GM19438 (cell line): ENCODE measurements at regions not wholly inside any gene's neighbourhood (a gene's known extent, or its start where the extent isn't known, plus 50 kb on each side); places are given as distances from the start of the nearest gene placed in this dataset.
"Not testable (repeated sequence)": the region's sequence is repeated elsewhere in the genome, so short reads cannot be mapped to it uniquely, and the experiment has no call there.

Experiments used
- ATAC-seq: cut with Tn5 transposase; IDR thresholded peaks from one replicate; pipeline ENCODE4 v1.9.1; 2021; ENCODE audit warnings: low read depth; ENCODE audit not compliant: unreplicated experiment

- ATAC-seq: not testable (repeated sequence)
Measured at GRCh38 chr5:20942603-20943002, 954.6 kb upstream of the CDH18 start.

GRCh38 chr5:20940786-20941185 lies 952.8 kb upstream of the CDH18 start:
- ATAC-seq: not testable (repeated sequence)

GRCh38 chr5:20890936-20891335 lies 902.9 kb upstream of the CDH18 start:
- ATAC-seq: not testable (repeated sequence)

GRCh38 chr5:20875726-20876125 lies 887.7 kb upstream of the CDH18 start:
- not testable (repeated sequence) for ATAC-seq

- ATAC-seq: not testable (repeated sequence)
Measured at GRCh38 chr5:20865892-20866291, 877.9 kb upstream of the CDH18 start.

GRCh38 chr5:20833081-20833627 lies 845.2 kb upstream of the CDH18 start:
- no peak for ATAC-seq

GRCh38 chr5:20832204-20833080 lies 844.4 kb upstream of the CDH18 start:
- ATAC-seq: no peak

- not testable (repeated sequence) for ATAC-seq
Measured at GRCh38 chr5:20825951-20826350, 838.0 kb upstream of the CDH18 start.

- ATAC-seq: not testable (repeated sequence)
Measured at GRCh38 chr5:20797216-20797615, 809.2 kb upstream of the CDH18 start.

- not testable (repeated sequence) for ATAC-seq
Measured at GRCh38 chr5:20784755-20785154, 796.8 kb upstream of the CDH18 start.

- ATAC-seq: not testable (repeated sequence)
Measured at GRCh38 chr5:20783484-20783883, 795.5 kb upstream of the CDH18 start.

- not testable (repeated sequence) for ATAC-seq
Measured at GRCh38 chr5:20771338-20771737, 783.3 kb upstream of the CDH18 start.

- not testable (repeated sequence) for ATAC-seq
Measured at GRCh38 chr5:20765074-20765473, 777.1 kb upstream of the CDH18 start.

GRCh38 chr5:20759459-20759858 lies 771.5 kb upstream of the CDH18 start:
- ATAC-seq: not testable (repeated sequence)

GRCh38 chr5:20752179-20752578 lies 764.2 kb upstream of the CDH18 start:
- ATAC-seq: not testable (repeated sequence)

GRCh38 chr5:20735715-20736114 lies 747.7 kb upstream of the CDH18 start:
- ATAC-seq: not testable (repeated sequence)

GRCh38 chr5:20732223-20732622 lies 744.2 kb upstream of the CDH18 start:
- ATAC-seq: not testable (repeated sequence)

- ATAC-seq: not testable (repeated sequence)
Measured at GRCh38 chr5:20721286-20721685, 733.3 kb upstream of the CDH18 start.

- not testable (repeated sequence) for ATAC-seq
Measured at GRCh38 chr5:20711520-20712155, 723.6 kb upstream of the CDH18 start.

GRCh38 chr5:20707634-20708033 lies 719.6 kb upstream of the CDH18 start:
- not testable (repeated sequence) for ATAC-seq

- no peak for ATAC-seq
Measured at GRCh38 chr5:20694121-20694520, 706.1 kb upstream of the CDH18 start.
